Nephron progenitor cell (in vitro differentiated cells): ENCODE measurements at regions not wholly inside any gene's neighbourhood (a gene's known extent, or its start where the extent isn't known, plus 50 kb on each side); places are given as distances from the start of the nearest gene placed in this dataset.

Experiments used
- DNase-seq: peaks from one replicate; pipeline ENCODE4 v3.0.0; 2021
- H3K27ac Mint-ChIP-seq: 2 replicates; pipeline ENCODE4 v1.8.0; 2021; ENCODE audit warnings: mild to moderate bottlenecking, moderate library complexity, mixed read lengths
- H3K27me3 Mint-ChIP-seq: 2 replicates; pipeline ENCODE4 v1.8.0; 2021; ENCODE audit warnings: mild to moderate bottlenecking, low read depth, mixed read lengths; ENCODE audit not compliant: poor library complexity
- H3K36me3 Mint-ChIP-seq: 2 replicates; pipeline ENCODE4 v1.8.0; 2021; ENCODE audit warnings: low read depth, mixed read lengths
- H3K4me1 Mint-ChIP-seq: 2 replicates; pipeline ENCODE4 v1.8.0; 2021; ENCODE audit warnings: mixed read lengths
- H3K4me3 Mint-ChIP-seq: 2 replicates; pipeline ENCODE4 v1.8.0; 2021; ENCODE audit warnings: mild to moderate bottlenecking, moderate library complexity, mixed read lengths
- H3K9me3 Mint-ChIP-seq: 2 replicates; pipeline ENCODE4 v1.8.0; 2021; ENCODE audit warnings: mild to moderate bottlenecking, moderate library complexity, mixed read lengths
- CTCF ChIP-seq: fragments of 200-600 bp; sonication (generic); IDR thresholded peaks from 2 replicates; pipeline ENCODE4 v1.5.0; 2021; ENCODE audit warnings: antibody characterized with exemption

- Mint-ChIP-seq H3K9me3 (peaks cover 20% of the 10 kb centered on the region), H3K36me3 (no peaks in the 10 kb centered on the region), H3K27me3 (peaks cover 3% of the 10 kb centered on the region), H3K4me3 (no peak overlapping the region), H3K27ac (no peak overlapping the region), H3K4me1 (no peaks in the 10 kb centered on the region)
- no peak for TF ChIP-seq CTCF
- DNase-seq, result no peak
Observed at GRCh38 chr4:188717661-188718060, 578.4 kb downstream of the TRIML1 start.

GRCh38 chr4:188719794-188720193, 580.6 kb downstream of the TRIML1 start:
- Mint-ChIP-seq H3K4me3 (no peak overlapping the region), H3K27me3 (peaks cover 3% of the 10 kb centered on the region), H3K9me3 (peaks cover 20% of the 10 kb centered on the region), H3K27ac (no peak overlapping the region), H3K36me3 (no peaks in the 10 kb centered on the region), H3K4me1 (no peaks in the 10 kb centered on the region)
- TF ChIP-seq CTCF, result no peak
- no peak for DNase-seq

GRCh38 chr4:188722911-188723310, 583.7 kb downstream of the TRIML1 start:
- Mint-ChIP-seq H3K27me3 (peaks cover 3% of the 10 kb centered on the region), H3K4me1 (no peaks in the 10 kb centered on the region), H3K4me3 (no peak overlapping the region), H3K36me3 (no peaks in the 10 kb centered on the region), H3K9me3 (peaks cover 20% of the 10 kb centered on the region), H3K27ac (no peak overlapping the region)
- no peak for TF ChIP-seq CTCF
- DNase-seq, result no peak

GRCh38 chr4:188727746-188728145, 588.5 kb downstream of the TRIML1 start:
- Mint-ChIP-seq H3K36me3 (no peaks in the 10 kb centered on the region), H3K9me3 (no peaks in the 10 kb centered on the region), H3K4me3 (no peak overlapping the region), H3K27ac (no peak overlapping the region), H3K27me3 (no peaks in the 10 kb centered on the region), H3K4me1 (no peaks in the 10 kb centered on the region)
- no peak for TF ChIP-seq CTCF
- DNase-seq, result no peak

- no peak for DNase-seq
- Mint-ChIP-seq H3K4me1 (no peaks in the 10 kb centered on the region), H3K27ac (no peak overlapping the region), H3K27me3 (no peaks in the 10 kb centered on the region), H3K36me3 (no peaks in the 10 kb centered on the region), H3K9me3 (peaks cover 3% of the 10 kb centered on the region), H3K4me3 (no peak overlapping the region)
- TF ChIP-seq CTCF, result no peak
Observed at GRCh38 chr4:188728359-188728758, 589.1 kb downstream of the TRIML1 start.

- Mint-ChIP-seq H3K27ac (no peak overlapping the region), H3K4me3 (no peak overlapping the region), H3K9me3 (peaks cover 15% of the 10 kb centered on the region), H3K4me1 (no peaks in the 10 kb centered on the region), H3K36me3 (no peaks in the 10 kb centered on the region), H3K27me3 (peaks cover 7% of the 10 kb centered on the region)
- no peak for TF ChIP-seq CTCF
- DNase-seq, result no peak
Observed at GRCh38 chr4:188732131-188732530, 592.9 kb downstream of the TRIML1 start.
